CD14-positive monocyte (primary cell): ENCODE measurements at regions not wholly inside any gene's neighbourhood (a gene's known extent, or its start where the extent isn't known, plus 50 kb on each side); places are given as distances from the start of the nearest gene placed in this dataset.

ENCODE experiments used
- DNase-seq, 3 donors: peaks; one replicate each; pipeline ENCODE4 v3.0.0-alpha.2; 2011 to 2022
- H2AFZ ChIP-seq: 2 replicates; pipeline ENCODE4 v1.6.0; 2012; ENCODE audit warnings: mild to moderate bottlenecking, low read depth, low read length, inconsistent platforms; ENCODE audit not compliant: insufficient read depth, poor library complexity, severe bottlenecking
- H3K27ac ChIP-seq, 2 donors: 1 replicate in 1 of 2; 2 replicates in 1 of 2; pipeline ENCODE4 v1.5.1; 2012 to 2013; ENCODE audit warnings: low read length in 2 of 2, control low read depth in 1 of 2, inconsistent platforms in 1 of 2, low read depth in 1 of 2, mild to moderate bottlenecking in 1 of 2
- H3K27me3 ChIP-seq, 2 donors: one replicate each; pipeline versions ENCODE4 v1.6.0 to v1.6.1; 2011 to 2013; ENCODE audit warnings: low read length in 2 of 2; ENCODE audit not compliant: control insufficient read depth in 2 of 2, insufficient read depth in 2 of 2
- H3K36me3 ChIP-seq, 2 donors: replicated peaks in 1 of 2; 1 replicate in 1 of 2; 2 replicates in 1 of 2; pipeline versions ENCODE4 v1.5.1 to v1.6.1; 2012 to 2013; ENCODE audit warnings: low read length in 2 of 2, control low read depth in 1 of 2, inconsistent platforms in 1 of 2, mild to moderate bottlenecking in 1 of 2; ENCODE audit not compliant: insufficient read depth in 2 of 2, control insufficient read depth in 1 of 2
- H3K4me1 ChIP-seq, 2 donors: 1 replicate in 1 of 2; 2 replicates in 1 of 2; pipeline versions ENCODE4 v1.5.1 to v1.6.1; 2012 to 2013; ENCODE audit warnings: low read length in 2 of 2, control low read depth in 1 of 2, inconsistent platforms in 1 of 2, mild to moderate bottlenecking in 1 of 2, moderate library complexity in 1 of 2; ENCODE audit not compliant: insufficient read depth in 2 of 2, control insufficient read depth in 1 of 2
- H3K4me2 ChIP-seq: replicated peaks from 2 replicates; pipeline ENCODE3; 2012; ENCODE audit warnings: low read length, moderate library complexity, mild to moderate bottlenecking; ENCODE audit not compliant: poor library complexity, severe bottlenecking; ENCODE audit errors: extremely low read depth
- H3K4me3 ChIP-seq, 3 experiments: fragments of 200-600 bp in 1 of 3; sonication (generic) in 1 of 3; replicated peaks in 1 of 3; 1 replicate in 2 of 3; 2 replicates in 1 of 3; pipeline ENCODE4 v1.5.1; 2011 to 2013; ENCODE audit warnings: low read length in 3 of 3, mild to moderate bottlenecking in 3 of 3, control low read depth in 2 of 3, low read depth in 2 of 3, inconsistent platforms in 1 of 3, moderate library complexity in 1 of 3
- H3K79me2 ChIP-seq: 2 replicates; pipeline ENCODE4 v1.6.0; 2012; ENCODE audit warnings: mild to moderate bottlenecking, control low read depth, inconsistent platforms, low read length, moderate library complexity; ENCODE audit not compliant: insufficient read depth
- H3K9ac ChIP-seq: 2 replicates; pipeline ENCODE4 v1.6.0; 2017; ENCODE audit warnings: low read length, mild to moderate bottlenecking; ENCODE audit not compliant: insufficient read depth, poor library complexity, severe bottlenecking
- H3K9me3 ChIP-seq, 2 donors: replicated peaks in 1 of 2; 1 replicate in 1 of 2; 2 replicates in 1 of 2; pipeline versions ENCODE4 v1.5.1 to v1.6.1; 2012 to 2013; ENCODE audit warnings: low read length in 2 of 2, control low read depth in 1 of 2; ENCODE audit not compliant: control insufficient read depth in 1 of 2, insufficient read depth in 1 of 2
- H4K20me1 ChIP-seq: 2 replicates; pipeline ENCODE4 v1.6.0; 2012; ENCODE audit warnings: mild to moderate bottlenecking, low read length, control low read depth, moderate library complexity; ENCODE audit not compliant: insufficient read depth
- H3K27ac Mint-ChIP-seq, 7 donors: one replicate each; pipeline ENCODE4 v1.8.0; 2020; ENCODE audit warnings: mild to moderate bottlenecking in 7 of 7, mixed read lengths in 7 of 7, moderate library complexity in 6 of 7, inconsistent platforms in 2 of 7
- H3K27me3 Mint-ChIP-seq, 3 donors: one replicate each; pipeline ENCODE4 v1.8.0; 2021 to 2022; ENCODE audit warnings: low read depth in 3 of 3, mild to moderate bottlenecking in 3 of 3, mixed read lengths in 3 of 3, moderate library complexity in 3 of 3, inconsistent platforms in 1 of 3
- H3K36me3 Mint-ChIP-seq, 2 donors: one replicate each; pipeline ENCODE4 v1.8.0; 2020; ENCODE audit warnings: mixed read lengths in 2 of 2, inconsistent platforms in 1 of 2, mild to moderate bottlenecking in 1 of 2
- H3K4me1 Mint-ChIP-seq: one replicate; pipeline ENCODE4 v1.8.0; 2020; ENCODE audit warnings: mild to moderate bottlenecking, mixed read lengths
- H3K4me3 Mint-ChIP-seq, 2 donors: one replicate each; pipeline ENCODE4 v1.8.0; 2020; ENCODE audit warnings: mild to moderate bottlenecking in 2 of 2, mixed read lengths in 2 of 2, moderate library complexity in 1 of 2
- H3K9me3 Mint-ChIP-seq, 7 donors: one replicate each; pipeline ENCODE4 v1.8.0; 2020 to 2022; ENCODE audit warnings: mixed read lengths in 7 of 7, mild to moderate bottlenecking in 6 of 7, moderate library complexity in 6 of 7, inconsistent platforms in 2 of 7
- WGBS: methylation state at CpG from one replicate; pipeline ENCODE4 v1.1.5; 2013; ENCODE audit warnings: missing lambda C conversion rate; ENCODE audit not compliant: insufficient coverage; 5-methylcytosine and 5-hydroxymethylcytosine counted together
- intact Hi-C, 2 donors: fragments of 100-400 bp; cut with micrococcal nuclease; formaldehyde crosslinking; loops; one replicate each; pipeline versions ENCODE4 v1.15.0 to v1.15.1; 2023
- TF ChIP-seq, protein P1 (sequence below): fragments of 200-600 bp; IDR thresholded peaks from one replicate; pipeline ENCODE4 v1.8.0; 2022; ENCODE audit warnings: antibody characterized with exemption, mild to moderate bottlenecking

DNA sequence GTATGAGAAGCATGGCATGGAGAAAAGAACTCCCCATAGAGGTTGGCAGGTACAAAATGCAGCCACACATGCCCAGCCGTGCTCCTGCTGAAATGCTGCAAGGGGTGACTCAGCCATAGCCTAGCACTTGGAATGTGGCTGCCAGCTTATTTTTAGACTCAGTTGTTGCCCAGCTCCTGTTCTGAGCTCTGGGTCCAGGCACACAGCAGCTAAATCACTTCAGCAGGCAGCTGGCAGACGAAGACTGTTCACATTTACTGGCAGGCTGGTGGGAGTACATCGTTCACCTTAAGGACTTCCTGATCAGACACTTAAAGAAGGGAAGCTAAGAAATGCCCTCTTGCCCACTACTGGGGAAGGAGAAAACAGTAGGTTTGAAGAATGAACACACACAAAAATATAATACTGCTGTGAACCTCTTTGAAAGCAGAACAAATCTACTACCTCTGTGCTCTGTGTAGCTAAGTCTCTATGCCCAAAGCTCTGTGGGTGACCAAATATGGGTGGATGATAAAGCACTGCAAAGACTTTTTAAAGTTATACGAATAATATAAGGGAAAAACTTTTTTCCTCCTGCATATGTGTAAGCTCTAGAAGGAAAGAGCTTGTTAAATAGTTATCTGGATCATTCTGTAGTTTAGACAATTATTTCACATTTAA lies 146.1 kb downstream of the LNPK start:
- TF ChIP-seq, protein P1, sequence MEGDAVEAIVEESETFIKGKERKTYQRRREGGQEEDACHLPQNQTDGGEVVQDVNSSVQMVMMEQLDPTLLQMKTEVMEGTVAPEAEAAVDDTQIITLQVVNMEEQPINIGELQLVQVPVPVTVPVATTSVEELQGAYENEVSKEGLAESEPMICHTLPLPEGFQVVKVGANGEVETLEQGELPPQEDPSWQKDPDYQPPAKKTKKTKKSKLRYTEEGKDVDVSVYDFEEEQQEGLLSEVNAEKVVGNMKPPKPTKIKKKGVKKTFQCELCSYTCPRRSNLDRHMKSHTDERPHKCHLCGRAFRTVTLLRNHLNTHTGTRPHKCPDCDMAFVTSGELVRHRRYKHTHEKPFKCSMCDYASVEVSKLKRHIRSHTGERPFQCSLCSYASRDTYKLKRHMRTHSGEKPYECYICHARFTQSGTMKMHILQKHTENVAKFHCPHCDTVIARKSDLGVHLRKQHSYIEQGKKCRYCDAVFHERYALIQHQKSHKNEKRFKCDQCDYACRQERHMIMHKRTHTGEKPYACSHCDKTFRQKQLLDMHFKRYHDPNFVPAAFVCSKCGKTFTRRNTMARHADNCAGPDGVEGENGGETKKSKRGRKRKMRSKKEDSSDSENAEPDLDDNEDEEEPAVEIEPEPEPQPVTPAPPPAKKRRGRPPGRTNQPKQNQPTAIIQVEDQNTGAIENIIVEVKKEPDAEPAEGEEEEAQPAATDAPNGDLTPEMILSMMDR: no peak
- Histone ChIP-seq H3K36me3 (no peaks in the 10 kb centered on the region), H3K9me3 (no peaks in the 10 kb centered on the region), H4K20me1 (no peaks in the 10 kb centered on the region), H3K4me3 (no peak overlapping the region), H3K79me2 (no peaks in the 10 kb centered on the region), H3K9ac (no peak overlapping the region), H3K27ac (no peak overlapping the region), H2AFZ (no peak overlapping the region), H3K4me2 (no peak overlapping the region), H3K4me1 (no peaks in the 10 kb centered on the region), H3K27me3 (no peaks in the 10 kb centered on the region)
- intact Hi-C loops: no loop called here
- Mint-ChIP-seq H3K27ac (no peak overlapping the region), H3K4me1 (no peaks in the 10 kb centered on the region), H3K9me3 (peaks cover 0 to 5% (median 0%) of the 10 kb centered on the region in 7 donors), H3K27me3 (peaks cover 1 to 3% (median 2%) of the 10 kb centered on the region in 3 donors), H3K36me3 (no peaks in the 10 kb centered on the region), H3K4me3 (no peak overlapping the region)
- 61% methylated on average over 2 of the region's 4 CpGs for WGBS
- DNase-seq: no peak

DNA sequence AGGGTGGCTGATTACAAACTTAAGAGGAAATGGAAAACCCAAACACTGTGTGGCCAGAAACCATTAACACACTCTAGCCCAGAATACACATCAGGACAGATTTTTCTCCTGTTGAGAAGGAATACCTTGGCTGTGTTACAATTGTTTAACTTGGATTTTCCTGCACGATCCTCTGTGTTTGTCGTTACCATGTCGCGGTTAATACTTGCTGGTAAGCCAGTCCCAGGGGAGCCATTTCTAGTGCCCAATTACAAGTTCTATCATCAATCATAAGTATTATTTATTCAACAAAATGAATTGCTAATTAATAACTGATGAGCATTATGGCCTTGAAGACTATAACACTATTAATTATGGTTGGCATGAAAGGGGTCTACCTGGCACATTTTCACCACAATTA lies 146.8 kb downstream of the LNPK start:
- no peak for DNase-seq
- H3K27me3 Mint-ChIP-seq: peaks cover 1 to 3% (median 2%) of the 10 kb centered on the region in 3 donors
- Histone ChIP-seq H2AFZ (no peak overlapping the region), H3K27me3 (no peaks in the 10 kb centered on the region), H3K4me2 (no peak overlapping the region), H4K20me1 (no peaks in the 10 kb centered on the region), H3K9ac (no peak overlapping the region), H3K9me3 (no peaks in the 10 kb centered on the region), H3K4me3 (no peak overlapping the region), H3K79me2 (no peaks in the 10 kb centered on the region), H3K4me1 (no peaks in the 10 kb centered on the region), H3K36me3 (no peaks in the 10 kb centered on the region), H3K27ac (no peak overlapping the region)
- intact Hi-C loops: no loop called here
- no CpG with 5 or more reads among the region's 4 CpGs for WGBS
- H3K9me3 Mint-ChIP-seq: peaks cover 0 to 5% (median 0%) of the 10 kb centered on the region in 7 donors
- no peaks in the 10 kb centered on the region for H3K36me3 Mint-ChIP-seq
- no peaks in the 10 kb centered on the region for H3K4me1 Mint-ChIP-seq
- TF ChIP-seq, protein P1: no peak
- H3K27ac Mint-ChIP-seq: no peak overlapping the region
- no peak overlapping the region for H3K4me3 Mint-ChIP-seq
